ENCODE measurements at regions not wholly inside any gene's neighbourhood (a gene's known extent, or its start where the extent isn't known, plus 50 kb on each side); places are given as distances from the start of the nearest gene placed in this dataset.

DNA sequence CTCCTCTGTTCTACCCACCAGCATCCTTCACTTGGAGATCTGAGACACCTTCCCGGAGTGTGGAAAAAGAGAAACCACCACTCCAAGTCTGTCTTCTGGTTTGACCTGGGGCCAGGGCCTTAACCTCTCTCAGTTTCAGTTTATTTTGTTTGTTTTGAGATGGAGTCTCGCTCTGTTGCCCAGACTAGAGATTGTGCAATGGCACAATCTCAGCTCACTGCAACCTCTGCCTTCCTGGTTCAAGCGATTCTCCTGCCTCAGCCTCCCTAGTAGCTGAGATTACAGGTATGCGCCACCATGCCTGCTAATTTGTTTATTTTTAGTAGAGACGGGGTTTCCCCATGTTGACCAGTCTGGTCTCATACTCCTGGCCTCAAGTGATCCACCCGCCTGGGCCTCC lies 271.1 kb upstream of the TNRC6C start:
- ChIA-PET POLR2A (no interaction called here), CTCF (interaction anchor here (0.6 to 0.7 kb wide), 2 partner anchors 227 to 354 kb away, joined by 3 to 9 read pairs; no protein-coding TSS in a partner anchor)
- Histone ChIP-seq H3K36me3 (ENCODE audit: control insufficient read depth in 2 of 2, insufficient read depth in 1 of 2, low read length in 2 of 2) (no peaks in the 10 kb centered on the region), H3K9me3 (ENCODE audit: control insufficient read depth, insufficient read depth, low read depth, low read length) (no peaks in the 10 kb centered on the region), H3K27ac (ENCODE audit: extremely low read depth, low read depth, low read length) (no peak overlapping the region), H3K4me1 (ENCODE audit: control insufficient read depth, insufficient read depth, low read length) (0 out of 2 replicates have a peak, but pooled peaks cover 3% of the 10 kb centered on the region), H3K4me3 (ENCODE audit: low read depth, low read length) (no peak overlapping the region)
- no peak for TF ChIP-seq ZBTB1 (tag by site-specific recombination; IDR thresholded peaks at IDR 0.05)
- TF ChIP-seq GLIS1 (tag by site-specific recombination; IDR thresholded peaks at IDR 0.05), result peak; percentile 58; the same call in 1 of the 2 replicates

DNA sequence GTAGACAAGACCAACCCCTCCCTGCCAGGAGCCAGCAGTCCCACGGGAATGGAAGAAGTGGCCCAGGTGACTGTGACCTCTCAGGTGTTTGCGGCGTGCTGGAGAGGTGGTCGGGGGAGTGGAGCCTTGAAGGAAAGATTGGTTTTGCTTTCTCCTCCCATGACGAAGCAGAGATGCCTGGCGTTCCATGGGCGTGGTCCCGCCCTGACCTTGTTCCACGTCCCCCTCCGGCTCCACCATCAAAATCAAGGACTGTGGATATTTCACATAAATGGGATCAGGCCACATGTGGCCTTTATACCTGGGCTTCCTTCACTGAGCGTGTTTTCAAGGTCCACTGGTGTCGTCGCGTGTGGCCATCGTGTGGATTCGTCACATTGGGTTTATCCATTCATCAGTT lies 270.6 kb upstream of the TNRC6C start:
- Histone ChIP-seq H3K27ac (ENCODE audit: extremely low read depth, low read depth, low read length) (no peak overlapping the region), H3K4me1 (ENCODE audit: control insufficient read depth, insufficient read depth, low read length) (peaks cover 3% of the 10 kb centered on the region; the same call in 1 of the 2 replicates), H3K4me3 (ENCODE audit: low read depth, low read length) (no peak overlapping the region), H3K9me3 (ENCODE audit: control insufficient read depth, insufficient read depth, low read depth, low read length) (no peaks in the 10 kb centered on the region), H3K36me3 (ENCODE audit: control insufficient read depth in 2 of 2, insufficient read depth in 1 of 2, low read length in 2 of 2) (no peaks in the 10 kb centered on the region)
- no peak for TF ChIP-seq ZNF561 (tag by site-specific recombination; IDR thresholded peaks at IDR 0.05; ENCODE audit: borderline replicate concordance)
- TF ChIP-seq ZNF221 (tag by site-specific recombination; IDR thresholded peaks at IDR 0.05; ENCODE audit: borderline replicate concordance), result no peak
- TF ChIP-seq AEBP2 (tag by site-specific recombination; IDR thresholded peaks at IDR 0.05; ENCODE audit: borderline replicate concordance), result no peak
- POLR2A ChIA-PET, result no interaction called here
- CTCF ChIA-PET, result interaction anchor here (0.7 kb wide), 1 partner anchor 226 kb away, joined by 3 read pairs; no protein-coding TSS in a partner anchor

GRCh38 chr17:77688369-77688768 lies 270.1 kb upstream of the TNRC6C start:
- H3K9me3 ChIP-seq (ENCODE audit: control insufficient read depth, insufficient read depth, low read depth, low read length), result no peaks in the 10 kb centered on the region
- no peaks in the 10 kb centered on the region for H3K36me3 ChIP-seq (ENCODE audit: control insufficient read depth in 2 of 2, insufficient read depth in 1 of 2, low read length in 2 of 2)
- no peak overlapping the region for H3K27ac ChIP-seq (ENCODE audit: extremely low read depth, low read depth, low read length)
- TF ChIP-seq ZNF555 (tag by site-specific recombination; conservative IDR thresholded peaks at IDR 0.05) (no peak), GLIS1 (tag by site-specific recombination; IDR thresholded peaks at IDR 0.05) (peak; percentile 89), ZNF341 (tag by site-specific recombination; IDR thresholded peaks at IDR 0.05; ENCODE audit: low read depth) (0 out of 2 replicates have a peak, but pooled peaks have one; percentile 19), ZNF768 (tag by site-specific recombination; IDR thresholded peaks at IDR 0.05) (no peak), ZIC2 (tag by site-specific recombination; IDR thresholded peaks at IDR 0.05) (peak; percentile 48)
- CTCF ChIA-PET, result no interaction called here
- H3K4me3 ChIP-seq (ENCODE audit: low read depth, low read length), result no peak overlapping the region
- H3K4me1 ChIP-seq (ENCODE audit: control insufficient read depth, insufficient read depth, low read length), result peaks cover 3% of the 10 kb centered on the region; the same call in 1 of the 2 replicates
- POLR2A ChIA-PET, result no interaction called here

GRCh38 chr17:77690271-77691161 lies 268.0 kb upstream of the TNRC6C start:
- no peaks in the 10 kb centered on the region for H3K9me3 ChIP-seq (ENCODE audit: control insufficient read depth, insufficient read depth, low read depth, low read length)
- H3K36me3 ChIP-seq (ENCODE audit: control insufficient read depth in 2 of 2, insufficient read depth in 1 of 2, low read length in 2 of 2), result no peaks in the 10 kb centered on the region
- peaks cover 3% of the 10 kb centered on the region; the same call in 1 of the 2 replicates for H3K4me1 ChIP-seq (ENCODE audit: control insufficient read depth, insufficient read depth, low read length)
- ChIA-PET CTCF (interaction anchor here (0.5 to 0.8 kb wide), 2 partner anchors 9 to 13 kb away, joined by 3 to 4 read pairs; no protein-coding TSS in a partner anchor), POLR2A (interaction anchor here (0.9 kb wide), 1 partner anchor 268 kb away, joined by 6 read pairs; the partner anchor contains the start of gene TNRC6C)
- no peak overlapping the region for H3K27ac ChIP-seq (ENCODE audit: extremely low read depth, low read depth, low read length)
- no peak for TF ChIP-seq ZSCAN5A (tag by site-specific recombination; IDR thresholded peaks at IDR 0.05)
- TF ChIP-seq SP7 (tag by site-specific recombination; IDR thresholded peaks at IDR 0.05), result peak; percentile 86
- TF ChIP-seq ZNF292 (tag by site-specific recombination; IDR thresholded peaks at IDR 0.05; ENCODE audit: borderline replicate concordance, low read depth), result no peak
- TF ChIP-seq ZNF335 (tag by site-specific recombination; conservative IDR thresholded peaks at IDR 0.05), result peak; percentile 34; the same call in 1 of the 2 replicates
- TF ChIP-seq ZBTB8A (tag by site-specific recombination; IDR thresholded peaks at IDR 0.05), result 0 out of 2 replicates have a peak, but pooled peaks have one; percentile 10
- peak; percentile 71 for TF ChIP-seq PRDM6 (tag by site-specific recombination; IDR thresholded peaks at IDR 0.05)
- TF ChIP-seq ZFP3 (tag by site-specific recombination; IDR thresholded peaks at IDR 0.05; ENCODE audit: low read depth), result no peak
- H3K4me3 ChIP-seq (ENCODE audit: low read depth, low read length), result no peak overlapping the region
